ENCODE measurements at regions not wholly inside any gene's neighbourhood (a gene's known extent, or its start where the extent isn't known, plus 50 kb on each side); places are given as distances from the start of the nearest gene placed in this dataset.

- ChIA-PET POLR2A (no interaction called here), CTCF (no interaction called here)
- no peak for TF ChIP-seq CTCF (IDR thresholded peaks at IDR 0.05; ENCODE audit: control extremely low read depth, extremely low read depth, low read depth, missing control alignments)
Observed at GRCh38 chr17:77693776-77694175, 264.7 kb upstream of the TNRC6C start.

GRCh38 chr17:77694391-77695363, 263.8 kb upstream of the TNRC6C start:
- ChIA-PET CTCF (no interaction called here), POLR2A (no interaction called here)
- DNase-seq (ENCODE audit: extremely low spot score): no peak
- TF ChIP-seq CTCF (IDR thresholded peaks at IDR 0.05; ENCODE audit: control extremely low read depth, extremely low read depth, low read depth, missing control alignments): no peak

More at GRCh38 chr17:77693776-77694175, 264.7 kb upstream of the TNRC6C start:
- no peak for DNase-seq (ENCODE audit: extremely low spot score)

GRCh38 chr17:77695386-77695785, 263.1 kb upstream of the TNRC6C start:
- CTCF ChIA-PET: no interaction called here
- POLR2A ChIA-PET: no interaction called here
- DNase-seq (ENCODE audit: extremely low spot score): no peak
- TF ChIP-seq CTCF (IDR thresholded peaks at IDR 0.05; ENCODE audit: control extremely low read depth, extremely low read depth, low read depth, missing control alignments): no peak

GRCh38 chr17:77696151-77696720, 262.3 kb upstream of the TNRC6C start:
- no peak for DNase-seq (ENCODE audit: extremely low spot score)
- no peak for TF ChIP-seq CTCF (IDR thresholded peaks at IDR 0.05; ENCODE audit: control extremely low read depth, extremely low read depth, low read depth, missing control alignments)
- POLR2A ChIA-PET: interaction anchor here (0.6 kb wide), 1 partner anchor 188 kb away, joined by 5 read pairs; no protein-coding TSS in a partner anchor
- CTCF ChIA-PET: no interaction called here

GRCh38 chr17:77696721-77697460, 261.6 kb upstream of the TNRC6C start:
- no peak for TF ChIP-seq CTCF (IDR thresholded peaks at IDR 0.05; ENCODE audit: control extremely low read depth, extremely low read depth, low read depth, missing control alignments)
- ChIA-PET POLR2A (interaction anchor here (0.6 kb wide), 1 partner anchor 188 kb away, joined by 5 read pairs; no protein-coding TSS in a partner anchor), CTCF (no interaction called here)
- DNase-seq (ENCODE audit: extremely low spot score): no peak
